ENCODE measurements at regions not wholly inside any gene's neighbourhood (a gene's known extent, or its start where the extent isn't known, plus 50 kb on each side); places are given as distances from the start of the nearest gene placed in this dataset.
"Not testable (repeated sequence)": the region's sequence is repeated elsewhere in the genome, so short reads cannot be mapped to it uniquely, and the experiment has no call there.

DNA sequence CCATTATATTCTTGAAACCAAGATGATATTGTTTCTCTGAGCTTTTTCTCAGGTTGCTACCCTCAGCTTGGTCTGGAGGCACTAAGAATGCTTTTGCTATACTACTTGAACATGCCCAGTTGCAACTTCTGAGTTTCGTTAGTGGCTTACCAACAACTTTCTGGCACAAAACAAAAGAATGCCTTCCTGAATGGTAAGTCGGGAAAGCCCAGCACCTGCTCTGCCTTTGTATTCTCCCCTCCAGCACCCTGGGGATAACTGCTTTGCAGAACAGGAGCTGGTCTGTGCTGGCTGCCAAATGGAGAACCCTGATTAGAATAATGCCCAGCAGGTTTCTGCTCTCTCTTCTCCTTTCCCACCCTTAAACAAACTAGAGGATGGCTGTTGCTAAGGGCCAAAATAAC, 149.3 kb downstream of the TGFB2 start:
- no peak for DNase-seq (ENCODE audit: low read depth in 2 of 2, low spot score in 1 of 2)

DNA sequence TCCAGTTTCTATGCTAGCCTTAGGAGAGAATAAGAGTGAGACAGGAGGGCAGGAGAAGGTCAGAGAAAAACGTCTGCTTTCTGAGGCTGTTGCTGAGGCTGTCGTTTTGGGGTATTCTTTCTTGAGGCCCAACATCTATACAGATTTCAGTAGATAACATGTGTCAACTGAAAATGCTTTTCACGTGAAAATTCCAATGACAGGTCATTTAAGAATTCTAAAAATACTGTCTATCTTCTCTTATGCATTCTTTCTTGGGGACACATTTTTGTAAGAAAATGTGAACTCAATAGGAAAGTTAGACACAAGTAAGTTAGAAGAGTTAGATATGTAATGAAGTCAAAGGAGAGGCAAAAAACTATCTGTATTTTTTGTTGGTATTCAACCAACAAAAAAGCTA, 150.8 kb downstream of the TGFB2 start:
- DNase-seq (ENCODE audit: low read depth in 2 of 2, low spot score in 1 of 2) = no peak

DNA sequence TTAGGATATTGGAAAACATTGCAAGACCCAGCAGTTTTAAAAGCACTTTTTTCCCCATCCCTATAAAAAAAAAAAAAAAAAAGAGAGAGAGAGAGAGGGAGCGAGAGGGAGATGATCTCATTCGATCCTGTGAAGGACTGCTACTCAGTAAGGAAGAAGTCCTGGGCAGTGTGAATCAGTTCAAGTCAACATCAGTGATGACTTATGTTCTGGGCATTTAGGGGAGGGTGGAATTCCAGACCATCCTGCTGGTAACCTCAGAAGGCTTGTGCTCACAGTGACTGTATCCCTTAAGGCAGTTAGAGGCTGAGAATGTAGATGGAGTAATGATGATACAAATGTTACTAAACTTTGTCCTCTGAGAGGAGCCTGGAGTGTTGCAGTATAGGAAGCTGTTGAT, 151.4 kb downstream of the TGFB2 start:
- DNase-seq (ENCODE audit: low read depth in 2 of 2, low spot score in 1 of 2) = no peak

DNA sequence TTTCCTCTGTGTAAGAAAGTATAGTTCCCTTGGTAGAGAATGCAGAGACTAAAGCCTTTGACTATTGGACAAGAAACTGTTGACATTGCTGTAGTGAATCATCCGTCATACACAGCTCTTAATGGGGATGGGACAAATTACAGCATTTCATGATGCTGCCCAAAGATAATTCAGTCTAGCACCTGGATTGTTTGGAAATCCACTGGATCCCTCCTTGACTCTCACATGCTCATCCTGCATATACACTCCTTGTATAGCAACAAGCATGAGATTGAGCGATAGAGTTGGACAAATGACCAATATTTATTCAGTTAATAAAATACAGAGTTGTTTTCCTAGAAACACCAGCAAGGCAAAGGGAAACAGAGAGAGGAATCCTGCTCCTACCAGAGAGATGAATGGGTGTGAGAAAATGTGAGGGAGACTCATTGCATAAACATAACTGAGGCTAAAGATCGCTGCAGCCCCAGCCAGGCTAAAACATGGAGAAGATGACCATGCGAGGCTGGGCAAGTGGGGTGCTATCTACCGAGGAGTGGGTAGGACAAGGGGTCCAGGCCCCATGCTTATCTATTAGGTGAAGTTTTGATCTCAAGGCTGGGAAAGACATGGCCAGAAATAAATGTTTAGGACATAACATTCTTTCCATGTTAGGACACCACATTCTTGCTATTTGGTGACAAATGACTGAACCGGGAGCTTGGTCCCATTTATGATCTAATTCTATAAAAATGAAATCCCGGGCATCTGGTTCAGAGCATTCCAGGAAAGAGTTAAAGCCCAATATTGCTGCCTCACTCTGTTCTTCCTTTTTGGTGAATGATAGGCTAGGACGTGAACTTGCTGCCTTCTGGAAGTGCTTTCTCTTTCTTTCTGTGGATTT, 153.2 kb downstream of the TGFB2 start:
- DNase-seq (ENCODE audit: low read depth in 2 of 2, low spot score in 1 of 2) = no peak

DNA sequence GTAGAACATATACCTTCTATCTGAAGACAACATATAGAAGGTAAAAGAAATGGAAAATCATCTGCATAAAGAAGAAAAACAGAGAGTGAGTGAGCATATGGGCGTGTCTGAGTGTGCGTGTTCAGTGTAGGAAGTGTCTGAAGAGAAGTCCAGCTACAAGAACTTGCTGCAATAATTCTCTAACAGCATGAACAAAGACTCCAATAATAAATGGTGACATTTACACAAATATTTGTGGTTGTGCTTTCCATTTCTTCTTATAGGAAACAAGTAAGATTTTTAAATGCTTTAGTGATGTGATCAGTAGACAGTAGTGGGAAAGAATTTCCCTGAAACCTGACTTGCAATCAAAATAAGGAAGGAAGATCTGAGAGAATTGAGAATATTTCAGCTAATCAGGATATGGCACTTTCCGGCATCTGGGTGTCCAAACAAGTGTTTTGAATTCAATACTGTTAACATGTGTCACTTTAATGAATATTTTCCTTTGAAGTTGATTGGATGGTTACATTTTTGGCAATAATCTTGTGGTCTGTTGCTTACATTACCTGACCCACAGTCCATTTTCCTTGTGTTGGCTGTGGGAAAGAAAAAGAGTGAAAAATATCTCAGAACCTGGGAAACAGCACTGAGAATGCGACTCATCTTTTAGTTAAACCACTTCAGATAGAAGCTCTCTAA, 154.0 kb downstream of the TGFB2 start:
- no peak for DNase-seq (ENCODE audit: low read depth in 2 of 2, low spot score in 1 of 2)

DNA sequence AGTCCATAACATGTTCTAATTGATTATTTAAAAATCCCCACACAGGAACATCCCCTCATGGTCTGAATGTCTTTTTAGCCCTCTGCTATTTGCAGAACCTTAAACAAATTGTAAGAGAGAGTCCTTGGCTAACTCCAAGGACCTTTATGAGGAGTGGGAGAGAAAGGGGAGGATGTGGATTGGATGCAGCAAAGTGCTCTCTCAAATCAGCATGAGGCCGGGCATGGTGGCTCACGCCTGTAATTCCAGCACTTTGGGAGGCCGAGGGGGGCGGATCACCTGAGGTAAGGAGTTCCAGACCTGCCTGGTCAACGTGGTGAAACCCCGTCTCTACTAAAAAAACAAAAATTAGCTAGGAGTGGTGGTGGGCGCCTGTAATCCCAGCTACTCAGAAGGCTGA, 154.8 kb downstream of the TGFB2 start:
- DNase-seq (ENCODE audit: low read depth in 2 of 2, low spot score in 1 of 2) = no peak

DNA sequence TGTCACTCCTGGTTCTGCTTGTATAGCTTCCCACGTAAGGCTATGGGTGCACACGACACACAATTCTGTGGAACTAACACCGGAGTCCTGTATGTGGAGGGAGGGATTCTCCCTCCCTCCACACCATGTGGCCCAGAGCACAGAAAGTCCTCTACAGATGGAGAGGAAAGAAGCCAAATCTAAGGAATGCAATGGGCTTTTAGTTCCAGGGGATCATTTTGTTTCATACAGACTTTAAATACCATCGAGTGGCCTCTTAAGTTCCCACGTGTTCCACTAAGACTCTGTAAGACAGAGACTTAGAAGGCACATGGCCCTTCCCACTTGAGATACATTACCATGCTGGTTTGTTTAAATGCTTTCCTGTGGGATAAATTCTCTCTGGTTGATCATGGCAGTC, 156.0 kb downstream of the TGFB2 start:
- DNase-seq (ENCODE audit: low read depth in 2 of 2, low spot score in 1 of 2) = no peak

DNA sequence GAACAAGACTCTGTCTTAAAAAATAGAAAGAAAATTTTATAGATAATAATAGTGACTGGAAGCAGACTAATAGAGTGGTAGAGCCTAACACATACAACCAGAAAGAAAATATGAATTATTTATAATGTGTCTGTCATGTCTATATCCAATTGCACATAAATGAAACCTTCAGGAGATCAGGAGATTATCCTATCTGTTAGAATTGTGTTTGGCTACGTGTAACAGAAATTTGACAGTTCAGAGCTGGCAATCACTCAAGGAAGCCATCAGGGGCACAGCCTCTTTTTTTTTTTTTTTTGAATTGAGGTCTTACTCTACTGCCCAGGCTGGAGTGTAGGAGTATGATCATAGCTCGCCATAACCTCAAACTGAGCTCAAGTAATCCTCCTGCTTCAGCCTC, 157.2 kb downstream of the TGFB2 start:
- no peak for DNase-seq (ENCODE audit: low read depth in 2 of 2, low spot score in 1 of 2)

DNA sequence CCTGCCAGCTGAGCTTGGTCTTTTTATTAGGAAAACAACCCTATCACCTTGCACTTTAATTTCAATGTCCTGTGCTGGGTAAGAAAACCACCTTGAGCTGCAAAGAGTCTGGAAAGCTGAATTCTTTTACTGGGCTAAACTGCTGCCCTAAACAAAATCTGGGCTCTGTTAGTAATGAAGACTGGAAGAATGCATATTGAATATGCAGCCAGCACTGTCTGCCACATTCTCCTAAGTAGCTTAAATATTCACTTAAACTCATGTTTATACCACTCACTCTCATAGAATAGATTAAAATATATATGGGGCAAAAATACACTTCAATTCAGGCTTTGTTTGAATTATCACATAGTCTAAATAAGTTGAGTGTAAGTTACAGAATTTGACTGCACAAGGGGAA, 158.0 kb downstream of the TGFB2 start:
- DNase-seq (ENCODE audit: low read depth in 2 of 2, low spot score in 1 of 2) = no peak

DNA sequence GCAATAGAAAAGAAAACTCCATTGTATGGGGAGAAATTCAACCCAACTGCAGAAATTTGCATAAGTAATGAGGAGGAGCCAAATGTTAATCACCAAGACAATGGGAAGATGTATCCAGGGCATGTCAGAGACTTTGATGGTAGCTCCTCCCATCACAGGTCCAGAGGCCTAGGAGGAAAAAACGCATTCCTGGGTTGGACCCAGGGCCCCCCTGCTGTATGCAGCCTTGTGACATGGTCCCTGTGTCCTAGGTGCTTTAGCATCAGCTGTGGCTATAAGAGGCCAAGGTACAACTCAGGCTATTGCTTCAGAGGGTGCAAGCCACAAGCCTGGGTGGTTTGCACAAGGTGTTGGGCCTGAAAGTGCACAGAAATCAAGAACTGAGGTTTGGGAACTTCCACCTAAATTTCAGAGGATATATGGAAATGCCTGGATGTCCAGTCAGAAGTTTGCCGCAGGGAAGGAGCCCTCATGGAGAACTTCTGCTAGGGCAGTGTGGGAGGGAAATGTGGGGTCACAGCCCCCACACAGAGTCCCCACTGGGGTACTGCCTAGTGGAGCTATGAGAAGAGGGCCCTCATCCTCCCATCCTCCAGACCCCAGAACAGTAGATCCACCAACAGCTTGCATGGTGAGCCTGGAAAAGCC, 162.3 kb downstream of the TGFB2 start:
- DNase-seq (ENCODE audit: low read depth in 2 of 2, low spot score in 1 of 2) = no peak

DNA sequence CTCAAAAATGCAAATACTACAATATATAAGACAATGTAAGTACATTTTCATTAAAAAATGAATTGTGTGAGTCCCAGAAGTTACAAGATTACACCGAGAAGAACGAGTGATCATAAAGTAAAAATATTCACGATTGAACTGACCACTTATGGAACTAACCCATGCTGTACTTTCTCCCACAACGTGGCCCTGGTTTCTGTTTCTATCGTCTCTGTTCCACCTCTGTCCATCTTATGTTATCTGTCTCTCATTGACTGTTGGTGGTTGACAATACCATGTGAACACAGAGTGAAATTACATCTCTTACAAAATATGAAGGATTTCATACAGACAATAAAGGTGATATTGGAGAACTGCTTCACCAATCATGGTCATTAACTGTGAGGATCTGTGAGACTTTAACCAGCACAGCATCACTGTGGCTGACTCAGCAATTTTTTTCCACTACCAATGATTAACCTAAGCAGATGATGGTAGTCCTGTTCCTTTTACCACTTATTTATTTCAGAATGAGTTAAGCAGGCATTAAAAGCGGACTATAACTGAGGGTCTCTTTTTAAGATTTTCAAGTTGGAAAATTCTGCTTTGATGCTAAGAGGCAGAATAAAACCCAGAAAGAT, 165.1 kb downstream of the TGFB2 start:
- DNase-seq (ENCODE audit: low read depth in 2 of 2, low spot score in 1 of 2) = no peak

DNA sequence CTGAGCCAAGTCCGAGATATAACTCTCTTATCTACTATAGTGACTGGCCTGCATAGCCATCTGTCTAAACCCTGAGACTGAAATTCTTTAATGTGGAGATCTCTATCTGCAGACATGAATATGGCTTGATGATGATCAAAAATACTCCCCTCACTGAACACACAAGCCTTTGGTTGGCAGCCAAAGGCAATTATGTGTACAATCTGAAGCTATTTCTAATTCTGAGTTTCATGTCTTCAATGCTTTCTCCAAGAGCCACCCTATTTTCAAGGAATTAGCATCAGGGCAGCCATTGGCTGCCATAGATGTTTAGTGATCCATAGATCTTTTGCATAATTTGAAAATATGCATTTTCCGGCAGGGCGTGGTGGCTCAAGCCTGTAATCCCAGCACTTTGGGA, 168.2 kb downstream of the TGFB2 start:
- DNase-seq (ENCODE audit: low read depth in 2 of 2, low spot score in 1 of 2) = no peak

DNA sequence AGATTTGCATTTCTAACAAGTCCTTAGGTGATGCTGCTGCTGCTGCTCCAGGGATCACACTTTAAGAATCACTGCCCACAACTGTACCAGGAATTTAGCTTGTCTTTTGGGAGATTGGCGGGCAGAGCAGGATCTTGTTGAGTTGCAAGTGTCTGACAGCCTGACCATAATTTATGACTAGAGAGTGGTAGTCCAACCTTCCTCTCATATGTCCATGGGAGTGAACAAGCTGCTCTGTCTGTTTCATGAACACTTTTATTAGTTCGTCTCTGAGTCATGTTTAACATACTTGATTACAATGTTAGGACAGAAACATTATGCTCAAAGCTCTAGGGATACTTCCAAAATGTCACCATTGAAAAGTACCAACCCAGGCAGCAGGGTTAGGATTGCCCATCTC, 169.6 kb downstream of the TGFB2 start:
- no peak for DNase-seq (ENCODE audit: low read depth in 2 of 2, low spot score in 1 of 2)

DNA sequence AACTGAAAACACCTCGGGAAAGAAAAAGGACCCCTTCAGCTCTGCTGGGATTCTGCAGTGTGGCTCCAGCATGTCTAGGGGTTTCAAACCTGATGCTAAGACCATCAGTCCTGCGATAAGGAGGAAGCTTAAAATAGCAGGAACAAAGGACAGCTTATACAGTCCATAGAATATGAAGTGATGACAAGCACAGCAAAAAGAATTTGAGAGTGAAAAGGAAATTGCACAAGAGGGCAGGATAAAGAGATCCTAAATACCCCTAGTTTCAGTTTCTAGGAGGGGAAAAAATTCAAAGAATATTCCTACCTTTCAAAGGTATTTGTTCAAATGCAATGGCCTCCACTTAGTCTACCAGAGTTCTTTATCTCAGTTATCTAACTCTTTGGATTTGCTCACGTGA, 171.4 kb downstream of the TGFB2 start:
- DNase-seq (ENCODE audit: low read depth in 2 of 2, low spot score in 1 of 2) = no peak

DNA sequence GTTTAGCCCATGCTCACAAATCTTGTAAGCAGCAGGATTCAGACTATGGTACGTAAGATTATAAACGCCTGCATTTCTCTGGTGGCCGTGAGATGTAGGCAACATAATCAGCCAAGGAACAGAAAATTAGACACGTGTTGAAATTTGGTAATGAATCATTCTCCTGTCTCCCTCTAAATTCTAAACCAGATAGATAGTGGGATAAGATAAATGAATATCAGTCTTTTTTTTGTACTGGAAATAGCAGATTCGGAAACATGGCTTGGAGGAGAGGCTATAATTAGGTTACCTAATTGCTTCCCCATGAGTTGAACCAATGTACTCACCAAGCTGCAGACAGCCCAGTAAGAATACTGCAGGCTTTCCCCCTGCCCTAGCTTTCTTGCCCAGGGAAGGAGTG, 172.3 kb downstream of the TGFB2 start:
- DNase-seq (ENCODE audit: low read depth in 2 of 2, low spot score in 1 of 2) = no peak

DNA sequence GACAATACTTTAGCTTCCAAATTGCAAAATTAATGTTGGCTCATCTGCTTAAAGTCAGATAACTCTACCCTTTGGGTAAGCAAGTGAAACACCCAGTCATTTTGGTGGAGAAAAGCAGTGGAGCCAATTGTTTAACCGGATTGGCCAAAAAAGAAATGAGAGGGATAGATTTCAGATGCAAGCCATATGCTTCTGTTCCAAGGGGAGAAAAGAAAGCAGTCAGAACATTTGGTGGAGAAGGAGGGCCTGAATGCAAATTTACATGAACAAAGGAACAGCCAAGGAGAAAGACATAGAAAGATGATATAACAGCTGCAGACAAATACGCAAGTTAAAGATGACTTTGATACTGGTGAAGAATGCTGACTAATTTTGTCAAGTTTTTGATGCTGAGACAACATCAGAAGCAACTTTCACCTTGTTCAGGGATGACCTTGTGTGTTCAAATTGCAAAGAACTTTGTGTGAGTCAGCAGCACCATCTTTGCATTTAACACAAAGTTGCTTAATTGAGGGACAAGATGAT, 173.1 kb downstream of the TGFB2 start:
- no peak for DNase-seq (ENCODE audit: low read depth in 2 of 2, low spot score in 1 of 2)

DNA sequence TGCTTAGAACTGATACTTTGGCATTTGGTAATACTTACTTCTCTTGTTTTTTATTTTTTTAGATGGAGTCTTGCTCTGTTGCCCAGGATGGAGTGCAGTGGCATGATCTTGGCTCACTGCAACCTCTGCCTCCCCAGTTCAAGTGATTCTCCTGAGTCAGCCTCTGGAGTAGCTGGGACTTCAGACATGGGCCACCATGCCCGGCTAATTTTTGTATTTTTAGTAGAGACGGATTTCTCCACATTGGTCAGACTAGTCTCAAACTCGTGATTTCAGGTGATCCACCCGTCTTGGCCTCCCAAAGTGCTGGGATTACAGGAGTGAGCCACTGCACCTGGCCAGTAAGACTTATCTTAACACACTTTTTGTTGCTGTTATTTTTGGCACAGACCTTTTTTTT, 175.5 kb downstream of the TGFB2 start:
- not testable (repeated sequence) for DNase-seq (ENCODE audit: low read depth in 2 of 2, low spot score in 1 of 2)

DNA sequence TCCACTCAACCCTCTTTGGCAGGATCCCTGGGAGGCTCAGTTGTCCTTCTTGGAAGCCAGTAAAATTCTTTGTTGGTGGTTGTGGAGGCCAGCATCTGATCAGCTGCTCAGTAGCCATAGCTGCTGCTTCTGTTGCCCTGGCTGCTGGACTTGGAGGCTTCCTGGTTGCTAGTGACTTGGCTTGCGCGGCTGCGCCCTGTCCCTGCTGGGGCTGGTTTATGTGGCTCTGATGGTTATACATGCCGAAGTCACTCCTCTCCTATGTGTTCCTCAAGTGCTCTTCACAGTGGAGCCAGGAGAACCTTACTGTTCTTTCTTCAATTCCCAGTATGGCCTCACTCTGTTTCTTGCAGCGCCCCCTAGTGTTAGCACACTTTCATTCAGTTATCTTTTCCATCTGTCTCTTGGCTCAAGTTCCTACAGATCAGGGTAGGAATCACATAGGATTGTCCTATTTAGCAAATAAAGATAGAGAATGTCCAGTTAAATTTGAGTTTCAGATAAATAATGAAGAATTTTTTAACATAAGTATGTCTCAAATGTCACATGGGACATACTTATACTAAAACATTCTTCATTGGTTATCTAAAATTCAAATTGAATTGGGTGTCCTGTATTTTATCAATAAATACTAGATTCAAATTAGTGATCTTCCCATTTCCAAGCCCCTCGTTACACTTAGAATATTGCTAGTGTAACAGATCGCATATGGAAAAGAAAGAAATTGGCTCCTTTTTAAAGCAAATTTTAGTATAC, 176.5 kb downstream of the TGFB2 start:
- peak in 1 of 2 donors; percentile 15 for DNase-seq (ENCODE audit: low read depth in 2 of 2, low spot score in 1 of 2)

DNA sequence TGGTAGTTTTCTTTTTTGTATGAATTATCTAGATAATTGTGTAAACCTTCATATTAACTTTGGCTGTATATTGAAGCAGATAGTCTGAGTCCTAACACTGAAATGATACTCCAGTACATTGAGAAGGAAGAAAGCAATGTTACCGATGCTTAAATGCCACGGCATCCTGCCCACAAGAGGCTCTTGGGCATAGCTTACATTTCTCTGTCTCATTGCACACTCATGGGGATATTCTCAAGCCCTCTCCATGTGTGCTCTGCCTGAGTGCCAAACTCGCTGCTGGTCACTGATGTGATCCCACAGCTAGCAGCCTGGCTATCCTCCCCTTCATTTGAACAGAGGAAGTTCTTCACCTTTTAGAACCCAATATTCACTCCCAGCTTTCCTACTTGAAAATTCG, 179.4 kb downstream of the TGFB2 start:
- no peak for DNase-seq (ENCODE audit: low read depth in 2 of 2, low spot score in 1 of 2)

DNA sequence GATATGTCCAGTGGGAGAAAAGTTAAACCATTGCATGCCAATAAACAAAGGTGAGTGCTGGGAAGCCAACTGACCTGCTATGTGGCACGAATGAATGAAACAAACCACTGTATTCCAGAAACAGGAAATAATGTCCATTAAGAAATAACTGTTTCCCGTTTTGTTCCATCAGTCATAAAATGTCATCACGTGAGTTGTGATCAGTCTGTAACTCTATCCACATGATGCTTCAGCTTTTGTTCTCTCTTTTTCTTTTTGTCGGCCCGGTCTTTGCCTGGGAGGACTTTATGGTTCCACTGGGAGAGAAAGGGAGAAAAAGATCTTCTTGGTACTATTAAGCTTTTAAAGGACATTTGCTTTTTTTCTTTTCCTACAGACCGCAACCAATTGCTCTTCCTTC, 179.9 kb downstream of the TGFB2 start:
- no peak for DNase-seq (ENCODE audit: low read depth in 2 of 2, low spot score in 1 of 2)

All from stimulated activated CD8-positive, alpha-beta memory T cell treated with anti-CD3 and anti-CD28 coated beads, Interleukin-4, amount 100 ng/mL, for 4 hours (primary cell).